KMS-11 (cell line): ENCODE measurements at regions not wholly inside any gene's neighbourhood (a gene's known extent, or its start where the extent isn't known, plus 50 kb on each side); places are given as distances from the start of the nearest gene placed in this dataset.

Source experiments
- H2AFZ ChIP-seq: fragments of 200-600 bp; sonication (generic); 2 replicates; pipeline ENCODE4 v1.6.1; 2016; ENCODE audit warnings: antibody characterized with exemption, mixed run types, low read depth
- H3K27ac ChIP-seq: fragments of 200-600 bp; sonication (generic); 2 replicates; pipeline ENCODE4 v1.6.1; 2016; ENCODE audit warnings: mild to moderate bottlenecking, mixed run types
- H3K27me3 ChIP-seq: fragments of 200-600 bp; sonication (generic); 2 replicates; pipeline ENCODE4 v1.6.1; 2017; ENCODE audit warnings: mild to moderate bottlenecking, low read depth, mixed run types, moderate library complexity; ENCODE audit not compliant: insufficient read depth
- H3K36me3 ChIP-seq: fragments of 200-600 bp; sonication (generic); 2 replicates; pipeline ENCODE4 v1.6.1; 2017; ENCODE audit warnings: mild to moderate bottlenecking, mixed run types; ENCODE audit not compliant: insufficient read depth
- H3K4me1 ChIP-seq: fragments of 200-600 bp; sonication (generic); 2 replicates; pipeline ENCODE4 v1.6.1; 2016; ENCODE audit warnings: mild to moderate bottlenecking, low read depth, mixed run types; ENCODE audit not compliant: poor library complexity, severe bottlenecking
- H3K4me2 ChIP-seq: fragments of 200-600 bp; sonication (generic); 2 replicates; pipeline ENCODE4 v1.7.0; 2016; ENCODE audit warnings: mild to moderate bottlenecking, mixed run types
- H3K4me3 ChIP-seq: fragments of 200-600 bp; sonication (generic); IDR thresholded peaks from 2 replicates; pipeline ENCODE4 v1.6.1; 2017; ENCODE audit warnings: low read depth, low read length, mixed read lengths; ENCODE audit not compliant: insufficient read depth
- H3K79me2 ChIP-seq: fragments of 200-600 bp; sonication (generic); 2 replicates; pipeline ENCODE4 v1.6.1; 2016; ENCODE audit warnings: low read depth, mixed run types; ENCODE audit not compliant: insufficient read depth
- H3K9ac ChIP-seq: fragments of 200-600 bp; sonication (generic); 2 replicates; pipeline ENCODE4 v1.6.1; 2016; ENCODE audit warnings: mild to moderate bottlenecking, mixed run types
- H4K20me1 ChIP-seq: fragments of 200-600 bp; sonication (generic); 2 replicates; pipeline ENCODE4 v1.6.1; 2016; ENCODE audit warnings: mild to moderate bottlenecking, mixed run types; ENCODE audit not compliant: insufficient read depth
- TF ChIP-seq, protein P1 (sequence below): fragments of 200-600 bp; sonication (generic); conservative IDR thresholded peaks from 2 replicates; pipeline ENCODE4 v1.6.1; 2017; ENCODE audit warnings: low read depth, mild to moderate bottlenecking, antibody characterized with exemption, low read length, moderate library complexity, mixed read lengths

DNA sequence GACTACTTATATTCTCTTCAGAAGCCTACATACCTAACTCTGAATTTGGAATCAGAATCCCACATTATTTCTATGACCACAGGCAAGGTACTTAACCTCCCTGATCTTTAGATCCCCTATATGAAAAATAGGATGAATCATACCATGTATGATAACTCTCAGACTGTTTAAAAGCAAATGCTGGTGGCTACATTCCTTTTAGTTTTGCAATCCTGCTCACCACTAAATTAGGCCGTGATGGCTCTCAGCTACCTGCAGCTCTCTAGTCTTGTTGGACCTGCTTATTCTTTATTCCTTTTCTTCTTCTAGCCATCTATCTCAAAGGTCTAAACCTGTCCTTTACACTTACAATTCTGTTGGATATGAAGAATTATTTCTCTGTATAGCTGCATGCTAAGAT, 303.4 kb upstream of the ATP10B start:
- Histone ChIP-seq H3K4me3 (no peak overlapping the region), H3K9ac (no peak overlapping the region), H3K27me3 (no peaks in the 10 kb centered on the region), H3K4me1 (no peaks in the 10 kb centered on the region), H4K20me1 (no peaks in the 10 kb centered on the region), H2AFZ (no peak overlapping the region), H3K27ac (no peak overlapping the region), H3K4me2 (no peak overlapping the region), H3K36me3 (no peaks in the 10 kb centered on the region), H3K79me2 (no peaks in the 10 kb centered on the region)
- TF ChIP-seq, protein P1, sequence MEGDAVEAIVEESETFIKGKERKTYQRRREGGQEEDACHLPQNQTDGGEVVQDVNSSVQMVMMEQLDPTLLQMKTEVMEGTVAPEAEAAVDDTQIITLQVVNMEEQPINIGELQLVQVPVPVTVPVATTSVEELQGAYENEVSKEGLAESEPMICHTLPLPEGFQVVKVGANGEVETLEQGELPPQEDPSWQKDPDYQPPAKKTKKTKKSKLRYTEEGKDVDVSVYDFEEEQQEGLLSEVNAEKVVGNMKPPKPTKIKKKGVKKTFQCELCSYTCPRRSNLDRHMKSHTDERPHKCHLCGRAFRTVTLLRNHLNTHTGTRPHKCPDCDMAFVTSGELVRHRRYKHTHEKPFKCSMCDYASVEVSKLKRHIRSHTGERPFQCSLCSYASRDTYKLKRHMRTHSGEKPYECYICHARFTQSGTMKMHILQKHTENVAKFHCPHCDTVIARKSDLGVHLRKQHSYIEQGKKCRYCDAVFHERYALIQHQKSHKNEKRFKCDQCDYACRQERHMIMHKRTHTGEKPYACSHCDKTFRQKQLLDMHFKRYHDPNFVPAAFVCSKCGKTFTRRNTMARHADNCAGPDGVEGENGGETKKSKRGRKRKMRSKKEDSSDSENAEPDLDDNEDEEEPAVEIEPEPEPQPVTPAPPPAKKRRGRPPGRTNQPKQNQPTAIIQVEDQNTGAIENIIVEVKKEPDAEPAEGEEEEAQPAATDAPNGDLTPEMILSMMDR: no peak

DNA sequence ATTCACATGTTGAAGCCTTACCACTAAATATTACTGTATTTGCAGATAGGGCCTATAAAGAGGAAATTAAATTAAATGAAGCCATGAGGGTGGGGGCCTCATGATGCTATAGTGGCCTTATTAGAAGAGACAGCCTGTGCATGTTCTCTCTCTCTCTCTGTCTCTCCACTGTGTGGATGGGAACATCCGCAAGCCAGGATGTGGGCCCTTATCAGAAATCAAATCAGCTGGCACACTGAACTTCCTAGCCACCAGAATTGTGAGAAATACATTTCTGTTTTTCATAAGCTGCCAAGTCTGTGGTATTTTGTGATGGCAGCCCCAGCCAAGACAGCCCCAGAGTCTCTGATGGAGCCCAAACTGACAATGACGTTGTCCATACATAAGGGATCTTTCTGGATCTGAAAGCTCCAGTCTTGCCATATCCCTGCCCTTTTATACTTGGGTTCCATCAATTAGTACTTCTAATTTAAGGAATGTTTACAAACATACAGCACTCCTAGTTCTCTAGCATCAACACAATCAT, 300.5 kb upstream of the ATP10B start:
- TF ChIP-seq, protein P1: no peak
- H3K9ac ChIP-seq: no peak overlapping the region
- H3K27ac ChIP-seq: no peak overlapping the region
- no peaks in the 10 kb centered on the region for H4K20me1 ChIP-seq
- H3K4me3 ChIP-seq: no peak overlapping the region
- no peak overlapping the region for H3K4me2 ChIP-seq
- no peaks in the 10 kb centered on the region for H3K4me1 ChIP-seq
- no peak overlapping the region for H2AFZ ChIP-seq
- H3K79me2 ChIP-seq: no peaks in the 10 kb centered on the region
- H3K27me3 ChIP-seq: no peaks in the 10 kb centered on the region
- no peaks in the 10 kb centered on the region for H3K36me3 ChIP-seq

DNA sequence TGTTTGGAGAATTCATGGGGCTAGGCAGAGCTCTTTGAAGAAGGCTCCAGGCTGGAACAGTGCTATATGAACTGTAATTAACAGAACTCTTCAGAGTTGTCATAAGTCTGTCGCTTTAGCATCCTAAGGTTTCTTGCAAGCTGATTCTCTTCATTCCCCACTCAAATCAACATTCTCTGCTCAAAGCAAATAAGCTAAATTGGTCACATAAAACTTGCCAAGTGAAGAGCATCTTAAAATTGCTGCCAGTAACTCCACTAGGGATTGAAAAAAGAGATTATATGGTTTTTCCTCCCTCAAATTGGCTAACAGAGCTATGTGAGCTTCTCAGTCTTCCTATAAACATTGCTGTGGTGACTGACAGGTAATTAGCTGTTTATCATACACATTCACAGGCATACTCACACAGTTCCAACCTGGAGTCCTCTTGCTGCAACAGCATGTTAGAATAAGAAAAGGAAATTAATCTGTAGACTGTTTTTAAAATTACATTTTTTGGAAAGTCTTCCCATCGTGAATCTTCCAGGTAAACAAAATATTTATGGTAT, 298.5 kb upstream of the ATP10B start:
- no peak overlapping the region for H3K4me2 ChIP-seq

DNA sequence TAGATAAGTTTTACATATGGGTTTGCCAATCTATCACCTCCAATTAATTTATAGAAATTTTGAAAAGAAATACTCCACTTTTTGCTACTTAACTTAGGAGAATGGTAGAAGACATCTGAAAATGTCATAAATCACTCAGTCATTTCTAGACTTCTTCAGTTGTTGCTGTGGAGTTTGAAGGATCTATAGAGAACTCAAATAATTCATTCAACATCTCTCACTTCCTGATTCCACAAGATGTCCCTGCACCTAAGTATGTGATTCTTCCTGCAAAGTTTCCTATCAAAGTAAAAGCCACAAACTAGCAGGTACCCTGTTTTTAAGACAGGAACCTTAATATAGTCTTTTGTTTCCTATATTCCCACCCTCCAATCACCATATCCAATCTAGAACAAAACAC, 297.1 kb upstream of the ATP10B start:
- no peaks in the 10 kb centered on the region for H3K36me3 ChIP-seq
- no peak overlapping the region for H3K4me2 ChIP-seq
- no peaks in the 10 kb centered on the region for H3K4me1 ChIP-seq
- TF ChIP-seq, protein P1: no peak
- no peaks in the 10 kb centered on the region for H3K79me2 ChIP-seq
- no peak overlapping the region for H3K27ac ChIP-seq
- no peak overlapping the region for H2AFZ ChIP-seq
- no peak overlapping the region for H3K4me3 ChIP-seq
- no peaks in the 10 kb centered on the region for H4K20me1 ChIP-seq
- no peak overlapping the region for H3K9ac ChIP-seq
- H3K27me3 ChIP-seq: no peaks in the 10 kb centered on the region

More for the DNA sequence above, 298.5 kb upstream of the ATP10B start:
- no peaks in the 10 kb centered on the region for H3K79me2 ChIP-seq
- no peaks in the 10 kb centered on the region for H3K4me1 ChIP-seq
- no peaks in the 10 kb centered on the region for H4K20me1 ChIP-seq
- TF ChIP-seq, protein P1: no peak
- H3K4me3 ChIP-seq: no peak overlapping the region
- no peaks in the 10 kb centered on the region for H3K36me3 ChIP-seq
- H3K27me3 ChIP-seq: no peaks in the 10 kb centered on the region
- H3K27ac ChIP-seq: no peak overlapping the region
- H2AFZ ChIP-seq: no peak overlapping the region
- no peak overlapping the region for H3K9ac ChIP-seq
